IMR-90 (cell line): ENCODE measurements at regions not wholly inside any gene's neighbourhood (a gene's known extent, or its start where the extent isn't known, plus 50 kb on each side); places are given as distances from the start of the nearest gene placed in this dataset.

ENCODE experiments used
- ATAC-seq: fragments of 200-7000 bp; cut with Tn5 transposase; 2 replicates; pipeline ENCODE4 v1.9.1; 2020; ENCODE audit warnings: low read depth, mild to moderate bottlenecking, moderate library complexity
- BruUV-seq: library from RNA; stranded (reverse); fragments of 400-500 nt; replicated peaks from 2 replicates; lab custom pipeline; 2021; lab: Mats Ljungman, UMichigan
- CTCF ChIA-PET: fragments of 300-600 bp; formaldehyde crosslinking; extraction: SDS; loops from one replicate; lab custom pipeline; 2021; ENCODE audit warnings: antibody characterized with exemption; lab: Yijun Ruan, JAX
- POLR2A ChIA-PET: fragments of 300-600 bp; sonication (Branson Sonifier 250); formaldehyde crosslinking; loops from one replicate; lab custom pipeline; 2022; ENCODE audit warnings: antibody characterized with exemption; ENCODE audit not compliant: unreplicated experiment; lab: Charles Lee
- DNase-seq: peaks from one replicate; pipeline ENCODE4 v3.0.0; 2013
- H2AFZ ChIP-seq: replicated peaks from 2 replicates; pipeline ENCODE3; 2013; ENCODE audit warnings: low read length, mild to moderate bottlenecking; ENCODE audit not compliant: poor library complexity
- H2AK5ac ChIP-seq: 2 replicates; pipeline ENCODE4 v1.6.1; 2013; ENCODE audit warnings: low read depth, low read length, inconsistent platforms
- H2AK9ac ChIP-seq: replicated peaks from 2 replicates; pipeline ENCODE3; 2013; ENCODE audit warnings: mild to moderate bottlenecking, low read depth, low read length, moderate library complexity; ENCODE audit not compliant: poor library complexity
- H2BK120ac ChIP-seq: 2 replicates; pipeline ENCODE4 v1.6.1; 2013; ENCODE audit warnings: low read depth, low read length, inconsistent platforms
- H2BK15ac ChIP-seq: 3 replicates; pipeline ENCODE4 v1.6.1; 2013; ENCODE audit warnings: low read depth, low read length, inconsistent platforms
- H2BK20ac ChIP-seq: 2 replicates; pipeline ENCODE4 v1.6.1; 2013; ENCODE audit warnings: low read depth, mild to moderate bottlenecking, inconsistent platforms, low read length, moderate library complexity
- H2BK5ac ChIP-seq: 2 replicates; pipeline ENCODE4 v1.6.1; 2013; ENCODE audit warnings: mild to moderate bottlenecking, low read depth, low read length, inconsistent platforms; ENCODE audit not compliant: poor library complexity, severe bottlenecking
- H3K14ac ChIP-seq: replicated peaks from 2 replicates; pipeline ENCODE4 v1.6.1; 2013; ENCODE audit warnings: low read depth, low read length, inconsistent platforms
- H3K18ac ChIP-seq: 2 replicates; pipeline ENCODE4 v1.6.1; 2013; ENCODE audit warnings: low read depth, low read length, control low read depth
- H3K23ac ChIP-seq: 2 replicates; pipeline ENCODE4 v1.6.1; 2013; ENCODE audit warnings: low read depth, low read length, inconsistent platforms
- H3K27ac ChIP-seq: 2 replicates; pipeline ENCODE4 v1.5.1; 2013; ENCODE audit warnings: mild to moderate bottlenecking, control low read depth, low read length; ENCODE audit not compliant: insufficient read depth
- H3K27me3 ChIP-seq: 2 replicates; pipeline ENCODE4 v1.6.1; 2013; ENCODE audit warnings: low read length; ENCODE audit not compliant: control insufficient read depth, insufficient read depth
- H3K36me3 ChIP-seq: 2 replicates; pipeline ENCODE4 v1.6.1; 2013; ENCODE audit warnings: low read length, mixed read lengths; ENCODE audit not compliant: control insufficient read depth, insufficient read depth
- H3K4ac ChIP-seq: 2 replicates; pipeline ENCODE4 v1.6.1; 2013; ENCODE audit warnings: low read depth, low read length, inconsistent platforms
- H3K4me1 ChIP-seq: 2 replicates; pipeline ENCODE4 v1.6.1; 2013; ENCODE audit warnings: low read length, mixed read lengths; ENCODE audit not compliant: control insufficient read depth, insufficient read depth
- H3K4me2 ChIP-seq: 2 replicates; pipeline ENCODE4 v1.6.1; 2013; ENCODE audit warnings: low read depth, mild to moderate bottlenecking, control low read depth, low read length, moderate library complexity
- H3K4me3 ChIP-seq: 2 replicates; pipeline ENCODE4 v1.5.1; 2013; ENCODE audit warnings: low read depth, mild to moderate bottlenecking, control low read depth, low read length, moderate library complexity; ENCODE audit not compliant: insufficient read depth
- H3K56ac ChIP-seq: 2 replicates; pipeline ENCODE4 v1.6.1; 2013; ENCODE audit warnings: low read length, inconsistent platforms; ENCODE audit not compliant: insufficient read depth; ENCODE audit errors: extremely low read depth
- H3K79me1 ChIP-seq, 2 experiments: 2 replicates each; pipeline ENCODE4 v1.6.1; 2013; ENCODE audit warnings: low read length in 2 of 2, inconsistent platforms in 1 of 2, low read depth in 1 of 2
- H3K9ac ChIP-seq: 2 replicates; pipeline ENCODE4 v1.6.1; 2013; ENCODE audit warnings: low read depth, low read length, control low read depth
- H3K9me1 ChIP-seq: 2 replicates; pipeline ENCODE4 v1.6.1; 2013; ENCODE audit warnings: low read length, inconsistent platforms; ENCODE audit not compliant: insufficient read depth
- H3K9me3 ChIP-seq: 2 replicates; pipeline ENCODE4 v1.6.1; 2013; ENCODE audit warnings: low read length; ENCODE audit not compliant: control insufficient read depth, insufficient read depth
- H4K20me1 ChIP-seq: 2 replicates; pipeline ENCODE4 v1.6.1; 2013; ENCODE audit warnings: low read length, inconsistent platforms; ENCODE audit not compliant: insufficient read depth
- H4K5ac ChIP-seq: 2 replicates; pipeline ENCODE4 v1.6.1; 2013; ENCODE audit warnings: mild to moderate bottlenecking, low read depth, low read length, control low read depth
- H4K8ac ChIP-seq, 2 experiments: 2 replicates each; pipeline ENCODE4 v1.6.1; 2013; ENCODE audit warnings: low read depth in 2 of 2, low read length in 2 of 2, control low read depth in 1 of 2, inconsistent platforms in 1 of 2
- H4K91ac ChIP-seq: 2 replicates; pipeline ENCODE4 v1.6.1; 2013; ENCODE audit warnings: low read depth, low read length, inconsistent platforms; ENCODE audit not compliant: insufficient read depth
- FOS ChIP-seq: fragments of 150-350 bp; IDR thresholded peaks from 2 replicates; pipeline ENCODE4 v1.6.1; 2016; ENCODE audit warnings: low read depth, low read length
- MAFK ChIP-seq: IDR thresholded peaks from 2 replicates; pipeline ENCODE4 v1.6.1; 2012; ENCODE audit warnings: low read depth, low read length, improper control_type of control experiment
- MXI1 ChIP-seq: IDR thresholded peaks from 2 replicates; pipeline ENCODE4 v1.6.1; 2012; ENCODE audit warnings: low read depth, mild to moderate bottlenecking, low read length, moderate library complexity, borderline replicate concordance
- POLR2A ChIP-seq: IDR thresholded peaks from 2 replicates; pipeline ENCODE4 v1.6.1; 2012; ENCODE audit warnings: mild to moderate bottlenecking, low read depth, low read length
- RAD21 ChIP-seq: IDR thresholded peaks from 2 replicates; pipeline ENCODE4 v1.6.1; 2012; ENCODE audit warnings: low read length, improper control_type of control experiment
- RCOR1 ChIP-seq: IDR thresholded peaks from 2 replicates; pipeline ENCODE4 v1.6.1; 2012; ENCODE audit warnings: mild to moderate bottlenecking, low read length, improper control_type of control experiment; ENCODE audit not compliant: insufficient replicate concordance
- RFX5 ChIP-seq: IDR thresholded peaks from 2 replicates; pipeline ENCODE4 v1.8.0; 2012; ENCODE audit warnings: low read depth, mild to moderate bottlenecking, low read length, moderate library complexity
- WGBS, 2 experiments: methylation state at CpG; one replicate each; pipeline versions ENCODE4 v1.1.5 to v1.1.7; 2013; ENCODE audit warnings: missing lambda C conversion rate in 2 of 2; ENCODE audit not compliant: insufficient read length in 1 of 2; ENCODE audit errors: extremely low coverage in 2 of 2; 5-methylcytosine and 5-hydroxymethylcytosine counted together
- dilution Hi-C: fragments of 300-500 bp; cut with HindIII; formaldehyde crosslinking; loops from one replicate; pipeline ENCODE4 v1.14.3; 2018; ENCODE audit warnings: low sequenced_read_pairs; ENCODE audit not compliant: unreplicated experiment
- in situ Hi-C: fragments of 300-500 bp; cut with MboI; formaldehyde crosslinking; loops from 3 replicates; pipeline ENCODE4 v1.14.3; 2019; ENCODE audit warnings: low sequenced_read_pairs, inconsistent platforms, mixed read lengths
- intact Hi-C: fragments of 100-400 bp; cut with micrococcal nuclease; formaldehyde crosslinking; loops from 2 replicates; pipeline ENCODE4 v1.10.0; 2022

GRCh38 chrX:114166601-114167000 is 417.3 kb upstream of the HTR2C start:
- H2BK20ac ChIP-seq = no peak overlapping the region

More at GRCh38 chrX:114166601-114167000, 417.3 kb upstream of the HTR2C start:
- H3K36me3 ChIP-seq = no peaks in the 10 kb centered on the region
- H4K20me1 ChIP-seq = no peaks in the 10 kb centered on the region
- H3K14ac ChIP-seq = no peak overlapping the region
- H3K56ac ChIP-seq = no peak overlapping the region
- ChIA-PET POLR2A (no interaction called here), CTCF (no interaction called here)
- dilution Hi-C loops (no loop called here), in situ Hi-C loops (no loop called here), intact Hi-C loops (no loop called here)
- H3K79me1 ChIP-seq = no peaks in the 10 kb centered on the region
- H3K4me1 ChIP-seq = no peaks in the 10 kb centered on the region
- no peak overlapping the region for H3K9ac ChIP-seq
- H4K5ac ChIP-seq = no peak overlapping the region
- no TSS peak for BruUV-seq
- WGBS, 2 experiments = no CpG with 5 or more reads among the region's 1 CpG
- H3K9me3 ChIP-seq = no peaks in the 10 kb centered on the region; the same call in 1 of the 2 replicates
- H2AK9ac ChIP-seq = no peak overlapping the region
- no peak overlapping the region for H3K23ac ChIP-seq
- H2BK15ac ChIP-seq = no peak overlapping the region
- H3K4me3 ChIP-seq = no peak overlapping the region
- no peak for TF ChIP-seq RAD21
- TF ChIP-seq RCOR1 = no peak
- no peak for TF ChIP-seq MXI1
- no peak for TF ChIP-seq RFX5
- TF ChIP-seq MAFK = peak; percentile 83
- TF ChIP-seq POLR2A = no peak
- no peak for TF ChIP-seq FOS
- H4K8ac ChIP-seq = no peak overlapping the region
- no peak overlapping the region for H2AFZ ChIP-seq
- H3K9me1 ChIP-seq = no peaks in the 10 kb centered on the region
- no peak overlapping the region for H3K4ac ChIP-seq
- H3K27ac ChIP-seq = no peak overlapping the region
- no peak overlapping the region for H3K18ac ChIP-seq
- DNase-seq (no peak), ATAC-seq (no peak)
- H4K91ac ChIP-seq = no peak overlapping the region
- no peak overlapping the region for H2AK5ac ChIP-seq
- no peak overlapping the region for H3K4me2 ChIP-seq
- H2BK120ac ChIP-seq = no peak overlapping the region
- H2BK5ac ChIP-seq = no peak overlapping the region
- H3K27me3 ChIP-seq = no peaks in the 10 kb centered on the region
